ENCODE measurements at regions not wholly inside any gene's neighbourhood (a gene's known extent, or its start where the extent isn't known, plus 50 kb on each side); places are given as distances from the start of the nearest gene placed in this dataset.

- TF ChIP-seq, protein P1, sequence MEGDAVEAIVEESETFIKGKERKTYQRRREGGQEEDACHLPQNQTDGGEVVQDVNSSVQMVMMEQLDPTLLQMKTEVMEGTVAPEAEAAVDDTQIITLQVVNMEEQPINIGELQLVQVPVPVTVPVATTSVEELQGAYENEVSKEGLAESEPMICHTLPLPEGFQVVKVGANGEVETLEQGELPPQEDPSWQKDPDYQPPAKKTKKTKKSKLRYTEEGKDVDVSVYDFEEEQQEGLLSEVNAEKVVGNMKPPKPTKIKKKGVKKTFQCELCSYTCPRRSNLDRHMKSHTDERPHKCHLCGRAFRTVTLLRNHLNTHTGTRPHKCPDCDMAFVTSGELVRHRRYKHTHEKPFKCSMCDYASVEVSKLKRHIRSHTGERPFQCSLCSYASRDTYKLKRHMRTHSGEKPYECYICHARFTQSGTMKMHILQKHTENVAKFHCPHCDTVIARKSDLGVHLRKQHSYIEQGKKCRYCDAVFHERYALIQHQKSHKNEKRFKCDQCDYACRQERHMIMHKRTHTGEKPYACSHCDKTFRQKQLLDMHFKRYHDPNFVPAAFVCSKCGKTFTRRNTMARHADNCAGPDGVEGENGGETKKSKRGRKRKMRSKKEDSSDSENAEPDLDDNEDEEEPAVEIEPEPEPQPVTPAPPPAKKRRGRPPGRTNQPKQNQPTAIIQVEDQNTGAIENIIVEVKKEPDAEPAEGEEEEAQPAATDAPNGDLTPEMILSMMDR (conservative IDR thresholded peaks at IDR 0.05; ENCODE audit: low read length), result no peak
- no peak for TF ChIP-seq EZH2phosphoT487 (IDR thresholded peaks at IDR 0.05; ENCODE audit: borderline replicate concordance, low read depth, low read length)
These were observed 88.7 kb upstream of the TNIK start for GRCh38 chr3:171548917-171549316.

All from OCI-LY7 (cell line).